Testis (tissue), 2 donors: ENCODE measurements at regions not wholly inside any gene's neighbourhood (a gene's known extent, or its start where the extent isn't known, plus 50 kb on each side); places are given as distances from the start of the nearest gene placed in this dataset.

Experiments
- DNase-seq: peaks from one replicate; pipeline ENCODE4 v3.0.0-alpha.2; 2019
- H3K27ac ChIP-seq, 2 donors: fragments of 200-600 bp; sonication (generic); one replicate each; pipeline ENCODE4 v1.5.1; 2019
- H3K27me3 ChIP-seq: fragments of 200-600 bp; sonication (generic); one replicate; pipeline ENCODE4 v1.5.1; 2019
- H3K36me3 ChIP-seq: fragments of 200-600 bp; sonication (generic); one replicate; pipeline ENCODE4 v1.5.1; 2017; ENCODE audit warnings: low read depth; ENCODE audit errors: missing control alignments
- H3K4me1 ChIP-seq: fragments of 200-600 bp; sonication (generic); one replicate; pipeline ENCODE4 v1.5.1; 2019
- H3K4me3 ChIP-seq, 2 donors: fragments of 200-600 bp; sonication (generic); one replicate each; pipeline ENCODE4 v1.5.1; 2017 to 2019
- H3K9me3 ChIP-seq: fragments of 200-600 bp; sonication (generic); one replicate; pipeline ENCODE4 v1.5.1; 2017
- CTCF ChIP-seq, 3 experiments: fragments of 450-650 bp in 2 of 3; fragments of 200-600 bp in 1 of 3; sonication (generic) in 1 of 3; IDR thresholded peaks; one replicate each; pipeline ENCODE4 v1.5.1; 2016 to 2019; ENCODE audit warnings: antibody characterized with exemption in 3 of 3, mild to moderate bottlenecking in 2 of 3, moderate library complexity in 1 of 3
- POLR2A ChIP-seq: fragments of 450-650 bp; IDR thresholded peaks from one replicate; pipeline ENCODE4 v1.6.1; 2017; ENCODE audit warnings: antibody characterized with exemption, mild to moderate bottlenecking, moderate library complexity
- WGBS, 2 donors: methylation state at CpG; one replicate each; pipeline ENCODE4 v1.1.5; 2018; 5-methylcytosine and 5-hydroxymethylcytosine counted together
- intact Hi-C: fragments of 100-400 bp; cut with DNase I; formaldehyde crosslinking; loops from one replicate; pipeline ENCODE4 v1.15.1; 2023; ENCODE audit warnings: low total_unique reads

GRCh38 chr2:106011380-106011779, 182.7 kb downstream of the UXS1 start:
- H3K27ac ChIP-seq, result no peak overlapping the region
- intact Hi-C loops, result no loop called here
- no peaks in the 10 kb centered on the region for H3K4me1 ChIP-seq

GRCh38 chr2:106010818-106011355, 183.2 kb downstream of the UXS1 start:
- DNase-seq, result no peak
- H3K27me3 ChIP-seq, result no peaks in the 10 kb centered on the region
- H3K9me3 ChIP-seq, result no peaks in the 10 kb centered on the region
- no peaks in the 10 kb centered on the region for H3K36me3 ChIP-seq
- whole genome bisulfite sequencing, 2 donors, result 72 to 80% methylated on average over 6 of the region's 6 CpGs
- TF ChIP-seq POLR2A, result no peak
- no peak for TF ChIP-seq CTCF (IDR thresholded peaks at IDR 0.05)
- H3K4me3 ChIP-seq, result no peak overlapping the region
- H3K4me1 ChIP-seq, result no peaks in the 10 kb centered on the region
- intact Hi-C loops, result no loop called here
- H3K27ac ChIP-seq, result no peak overlapping the region

More at GRCh38 chr2:106011380-106011779, 182.7 kb downstream of the UXS1 start:
- Histone ChIP-seq H3K4me3 (no peak overlapping the region), H3K9me3 (no peaks in the 10 kb centered on the region), H3K27me3 (no peaks in the 10 kb centered on the region), H3K36me3 (no peaks in the 10 kb centered on the region)
- no peak for DNase-seq
- TF ChIP-seq CTCF (IDR thresholded peaks at IDR 0.05) (no peak), POLR2A (no peak)
- WGBS, 2 donors, result 78 to 81% methylated on average over 2 of the region's 2 CpGs

- 70 to 83% methylated on average over 1 of the region's 1 CpG for WGBS, 2 donors
Observed at GRCh38 chr2:106009096-106009495, 185.0 kb downstream of the UXS1 start.

GRCh38 chr2:106004851-106005250, 189.2 kb downstream of the UXS1 start:
- H3K27me3 ChIP-seq, result no peaks in the 10 kb centered on the region
- no peak overlapping the region for H3K27ac ChIP-seq
- H3K9me3 ChIP-seq, result no peaks in the 10 kb centered on the region
- H3K4me1 ChIP-seq, result no peaks in the 10 kb centered on the region
- DNase-seq, result no peak
- no peak for TF ChIP-seq POLR2A
- intact Hi-C loops, result no loop called here
- H3K4me3 ChIP-seq, result no peak overlapping the region
- WGBS, 2 donors, result 86 to 94% methylated on average over 1 of the region's 1 CpG
- no peaks in the 10 kb centered on the region for H3K36me3 ChIP-seq

More at GRCh38 chr2:106009096-106009495, 185.0 kb downstream of the UXS1 start:
- no peaks in the 10 kb centered on the region for H3K9me3 ChIP-seq
- DNase-seq, result no peak
- no peaks in the 10 kb centered on the region for H3K27me3 ChIP-seq
- no peaks in the 10 kb centered on the region for H3K4me1 ChIP-seq
- intact Hi-C loops, result no loop called here
- TF ChIP-seq POLR2A, result no peak
- TF ChIP-seq CTCF (IDR thresholded peaks at IDR 0.05), result no peak
- no peaks in the 10 kb centered on the region for H3K36me3 ChIP-seq
- no peak overlapping the region for H3K4me3 ChIP-seq
- H3K27ac ChIP-seq, result no peak overlapping the region

GRCh38 chr2:105999211-105999989, 194.7 kb downstream of the UXS1 start:
- intact Hi-C loops, result no loop called here
- Histone ChIP-seq H3K9me3 (no peaks in the 10 kb centered on the region), H3K4me3 (no peak overlapping the region), H3K4me1 (no peaks in the 10 kb centered on the region), H3K36me3 (no peaks in the 10 kb centered on the region), H3K27ac (no peak overlapping the region), H3K27me3 (no peaks in the 10 kb centered on the region)
- WGBS, 2 donors, result 80 to 83% methylated on average over 6 of the region's 6 CpGs
- TF ChIP-seq CTCF (IDR thresholded peaks at IDR 0.05) (no peak), POLR2A (no peak)
- DNase-seq, result no peak
